ENCODE measurements at regions not wholly inside any gene's neighbourhood (a gene's known extent, or its start where the extent isn't known, plus 50 kb on each side); places are given as distances from the start of the nearest gene placed in this dataset.

- Mint-ChIP-seq H3K27ac (no peak overlapping the region), H3K4me3 (no peak overlapping the region)
Observed at GRCh38 chr21:27129215-27129614, 162.3 kb upstream of the ADAMTS5 start.

GRCh38 chr21:27126140-27126539 lies 159.3 kb upstream of the ADAMTS5 start:
- no peak for ATAC-seq
- Mint-ChIP-seq H3K4me1 (peaks cover 7% of the 10 kb centered on the region), H3K36me3 (no peaks in the 10 kb centered on the region), H3K27ac (no peak overlapping the region), H3K9me3 (0 out of 2 replicates have a peak, but pooled peaks cover 8% of the 10 kb centered on the region), H3K4me3 (no peak overlapping the region), H3K27me3 (ENCODE audit: low read depth) (no peaks in the 10 kb centered on the region)
- ChIA-PET POLR2A (no interaction called here), CTCF (no interaction called here)
- TF ChIP-seq ZNF396 (CRISPR knock-in tag; IDR thresholded peaks at IDR 0.05; ENCODE audit: borderline replicate concordance) = no peak
- no peak for TF ChIP-seq NR1H2 (CRISPR knock-in tag; IDR thresholded peaks at IDR 0.05)
- TF ChIP-seq MAX (CRISPR knock-in tag; IDR thresholded peaks at IDR 0.05) = no peak
- no peak for TF ChIP-seq AFF4 (CRISPR knock-in tag; IDR thresholded peaks at IDR 0.05; ENCODE audit: borderline replicate concordance)
- no peak for TF ChIP-seq CREB1 (CRISPR knock-in tag; IDR thresholded peaks at IDR 0.05)
- no peak for TF ChIP-seq ATF1 (CRISPR knock-in tag; IDR thresholded peaks at IDR 0.05)
- no peak for TF ChIP-seq NR3C1 (CRISPR knock-in tag; conservative IDR thresholded peaks at IDR 0.05; ENCODE audit: low read depth)
- no peak for TF ChIP-seq GTF2I (CRISPR knock-in tag; conservative IDR thresholded peaks at IDR 0.05)
- TF ChIP-seq JUN (CRISPR knock-in tag; IDR thresholded peaks at IDR 0.05) = no peak
- no peak for TF ChIP-seq CDX4 (CRISPR knock-in tag; IDR thresholded peaks at IDR 0.05; ENCODE audit: borderline replicate concordance)
- no peak for TF ChIP-seq FOXP1 (CRISPR knock-in tag; IDR thresholded peaks at IDR 0.05; ENCODE audit: borderline replicate concordance)
- TF ChIP-seq SP1 (CRISPR knock-in tag; conservative IDR thresholded peaks at IDR 0.05) = no peak
- no peak for TF ChIP-seq ZNF512 (CRISPR knock-in tag; IDR thresholded peaks at IDR 0.05; ENCODE audit: borderline replicate concordance)
- TF ChIP-seq ATF6 (CRISPR knock-in tag; IDR thresholded peaks at IDR 0.05) = no peak
- TF ChIP-seq KAT7 (CRISPR knock-in tag; IDR thresholded peaks at IDR 0.05; ENCODE audit: borderline replicate concordance) = no peak
- TF ChIP-seq TEAD4 (CRISPR knock-in tag; IDR thresholded peaks at IDR 0.05) = no peak
- no peak for TF ChIP-seq ZNF532 (CRISPR knock-in tag; IDR thresholded peaks at IDR 0.05; ENCODE audit: borderline replicate concordance)
- no peak for TF ChIP-seq OVOL2 (CRISPR knock-in tag; IDR thresholded peaks at IDR 0.05; ENCODE audit: borderline replicate concordance)
- no peak for TF ChIP-seq USF1 (CRISPR knock-in tag; IDR thresholded peaks at IDR 0.05)
- DNase-seq (ENCODE audit: low spot score) = no peak

More at GRCh38 chr21:27129215-27129614, 162.3 kb upstream of the ADAMTS5 start:
- Mint-ChIP-seq H3K36me3 (no peaks in the 10 kb centered on the region), H3K27me3 (ENCODE audit: low read depth) (no peaks in the 10 kb centered on the region; the same call in 1 of the 2 replicates), H3K4me1 (peaks cover 21% of the 10 kb centered on the region), H3K9me3 (0 out of 2 replicates have a peak, but pooled peaks cover 8% of the 10 kb centered on the region)
- POLR2A ChIA-PET = no interaction called here
- TF ChIP-seq ZNF263 (CRISPR knock-in tag; IDR thresholded peaks at IDR 0.05; ENCODE audit: low read depth) (no peak), FOXP1 (CRISPR knock-in tag; IDR thresholded peaks at IDR 0.05; ENCODE audit: borderline replicate concordance) (no peak)
- no peak for DNase-seq (ENCODE audit: low spot score)
- no peak for ATAC-seq
- CTCF ChIA-PET = no interaction called here
